GM21825 (cell line): ENCODE measurements at regions not wholly inside any gene's neighbourhood (a gene's known extent, or its start where the extent isn't known, plus 50 kb on each side); places are given as distances from the start of the nearest gene placed in this dataset.
"Not testable (repeated sequence)": the region's sequence is repeated elsewhere in the genome, so short reads cannot be mapped to it uniquely, and the experiment has no call there.

Experiments used
- ATAC-seq: cut with Tn5 transposase; IDR thresholded peaks from one replicate; pipeline ENCODE4 v1.9.1; 2021; ENCODE audit warnings: mild to moderate bottlenecking, moderate library complexity; ENCODE audit not compliant: unreplicated experiment

DNA sequence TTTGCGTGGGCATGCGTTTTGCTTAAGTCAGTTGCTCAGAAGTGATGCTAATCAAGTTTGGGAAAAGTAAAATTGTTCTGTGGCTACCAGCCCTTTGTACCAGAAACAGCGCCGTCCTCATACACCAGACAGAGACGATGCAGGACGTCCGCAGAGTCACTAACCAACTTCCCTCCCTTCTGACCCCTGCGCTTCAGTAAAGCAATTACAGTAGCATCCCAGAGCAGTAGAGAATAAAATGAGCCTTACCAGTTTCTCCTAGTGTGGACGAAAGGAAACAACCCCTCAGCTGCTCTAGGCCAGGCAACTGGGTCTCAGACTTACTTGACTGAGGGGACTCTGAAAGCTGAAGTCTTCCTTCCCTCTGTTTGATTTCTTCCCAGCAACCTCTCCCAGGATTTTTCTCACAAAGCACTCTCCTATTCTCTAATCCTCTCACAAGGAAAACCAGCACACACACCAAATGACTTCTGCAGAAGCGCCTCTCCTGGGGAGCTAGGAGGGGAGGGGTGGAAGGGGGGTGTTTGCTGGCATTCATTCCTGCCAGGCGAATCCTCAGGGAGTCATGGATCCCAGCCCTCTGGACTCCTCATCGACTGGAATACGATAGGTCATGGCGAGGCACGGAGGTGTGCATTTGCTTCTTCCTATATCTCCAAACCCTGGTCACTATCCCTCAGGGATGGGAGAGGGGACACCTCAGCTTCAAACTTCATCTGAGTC, 56.0 kb upstream of the MID1 start:
- no peak for ATAC-seq

DNA sequence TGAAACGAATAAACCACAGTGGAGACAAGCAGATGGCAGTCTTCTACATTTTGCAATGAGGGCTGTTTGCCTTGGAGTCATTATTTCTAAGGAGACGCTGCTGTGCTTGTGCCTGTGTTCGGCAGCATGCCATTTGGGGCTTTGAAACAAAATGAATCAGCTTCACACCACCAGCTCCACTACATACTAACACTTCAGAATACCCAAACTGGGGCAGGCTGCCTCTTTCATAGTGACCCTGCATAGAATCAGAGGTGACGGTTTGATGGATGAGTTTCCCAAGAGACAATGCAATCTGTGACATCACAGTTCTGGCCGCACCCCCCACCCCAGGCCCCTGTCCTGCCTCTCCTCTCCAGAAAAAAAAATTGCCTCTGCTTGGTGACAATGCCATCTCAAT, 57.1 kb upstream of the MID1 start:
- no peak for ATAC-seq

DNA sequence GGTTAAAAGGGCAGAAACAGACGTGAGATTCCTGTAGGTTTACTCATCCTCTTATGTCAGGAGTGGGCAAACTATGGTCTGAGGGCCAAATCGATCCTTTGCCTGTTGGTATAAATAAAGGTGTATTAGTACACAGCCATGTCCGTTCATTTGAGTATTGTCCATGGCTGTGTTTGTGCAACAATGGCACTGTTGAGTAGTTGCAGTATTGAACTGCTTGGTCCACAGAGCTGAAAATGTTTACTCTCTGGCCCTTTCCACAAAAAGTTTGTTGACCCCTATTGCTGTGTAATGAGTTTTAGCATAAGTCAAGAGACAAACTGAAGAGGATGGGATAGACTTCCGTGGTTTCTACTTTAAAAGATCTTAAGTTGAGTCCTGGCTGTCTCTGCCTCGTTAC, 59.0 kb upstream of the MID1 start:
- ATAC-seq = no peak

DNA sequence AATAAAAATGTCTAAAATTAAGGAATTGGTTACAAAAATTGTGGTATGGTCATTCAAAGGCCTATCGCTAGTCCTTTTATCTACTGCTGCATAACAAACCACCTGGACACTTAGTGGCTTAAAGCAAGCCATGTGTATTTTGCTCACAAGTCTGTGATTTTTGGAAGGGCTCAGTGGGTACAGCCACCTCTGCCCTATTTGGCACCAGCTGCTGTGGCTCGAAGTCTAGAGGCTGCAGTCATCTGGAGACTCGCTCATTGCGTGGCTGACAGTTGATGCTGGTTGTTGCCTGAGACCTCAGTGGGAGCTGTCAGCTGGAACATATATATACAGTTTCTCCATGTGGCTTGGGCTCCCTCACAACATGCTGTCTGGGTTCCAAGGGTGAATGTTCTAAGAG, 60.8 kb upstream of the MID1 start:
- ATAC-seq = no peak

DNA sequence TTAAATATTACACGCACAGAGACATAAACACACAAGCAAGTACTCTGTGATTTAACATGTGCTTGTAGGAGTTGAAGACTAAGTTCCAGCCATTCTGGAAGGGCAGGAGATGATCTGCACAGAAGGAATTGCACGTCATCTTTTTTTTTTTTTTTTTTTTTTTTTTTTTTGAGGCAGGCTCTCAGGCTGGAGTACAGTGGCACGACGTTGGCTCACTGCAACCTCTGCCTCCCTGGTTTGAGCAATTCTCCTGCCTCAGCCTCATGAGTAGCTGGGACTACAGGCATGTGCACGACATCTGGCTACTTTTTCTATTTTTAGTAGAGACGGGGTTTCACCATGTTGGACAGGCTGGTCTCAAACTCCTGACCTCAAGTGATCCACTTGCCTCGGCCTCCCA, 63.2 kb upstream of the MID1 start:
- not testable (repeated sequence) for ATAC-seq

DNA sequence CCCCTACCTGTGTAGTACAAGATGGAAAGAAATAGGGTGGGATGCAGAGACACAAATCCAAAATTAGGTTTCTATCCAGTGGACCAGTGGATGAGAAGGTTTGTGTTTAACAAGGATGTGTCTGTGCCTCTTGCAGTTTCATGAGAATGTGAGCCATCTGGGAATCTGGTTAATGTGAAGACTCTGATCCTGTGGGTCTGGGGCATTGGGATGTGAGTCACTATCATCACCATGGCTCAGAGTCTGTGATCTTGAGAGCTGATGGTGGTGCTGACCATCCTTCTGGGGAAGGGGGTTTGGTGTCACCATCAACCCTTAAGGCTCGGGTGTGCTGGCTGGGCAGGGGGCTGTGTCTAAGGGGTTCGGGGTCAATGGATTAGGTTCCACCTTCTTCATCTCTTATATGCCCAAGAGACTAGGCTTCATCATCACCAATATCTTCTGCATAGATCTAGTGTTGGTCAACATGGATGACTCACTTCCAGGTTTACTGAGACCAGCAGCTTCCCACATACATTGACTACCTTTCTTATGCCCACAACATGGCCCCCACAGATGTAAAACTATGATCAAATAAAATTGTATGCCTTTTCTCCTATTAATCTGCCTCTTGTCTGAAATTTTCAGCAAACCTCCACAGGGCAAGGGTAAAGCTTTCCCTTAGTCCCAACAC, 65.7 kb upstream of the MID1 start:
- no peak for ATAC-seq

DNA sequence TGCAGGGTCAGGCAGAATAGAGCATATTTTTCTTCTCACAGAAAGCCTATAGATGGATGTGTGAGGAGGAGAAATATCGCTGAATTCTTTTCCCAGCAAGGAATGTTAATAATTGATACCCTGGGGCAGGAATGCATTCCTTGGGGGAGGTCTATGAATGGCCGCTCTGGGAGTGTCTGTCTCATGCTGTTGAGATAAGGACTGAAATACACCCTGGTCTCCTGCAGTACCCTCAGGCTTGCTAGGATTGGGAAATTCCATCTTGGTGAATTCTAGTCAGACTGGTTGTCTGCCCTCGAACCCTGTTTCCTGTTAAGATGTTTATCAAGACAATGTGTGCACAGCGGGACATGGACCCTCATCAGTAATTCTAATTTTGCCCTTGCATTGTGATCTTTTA, 71.4 kb upstream of the MID1 start:
- not testable (repeated sequence) for ATAC-seq

DNA sequence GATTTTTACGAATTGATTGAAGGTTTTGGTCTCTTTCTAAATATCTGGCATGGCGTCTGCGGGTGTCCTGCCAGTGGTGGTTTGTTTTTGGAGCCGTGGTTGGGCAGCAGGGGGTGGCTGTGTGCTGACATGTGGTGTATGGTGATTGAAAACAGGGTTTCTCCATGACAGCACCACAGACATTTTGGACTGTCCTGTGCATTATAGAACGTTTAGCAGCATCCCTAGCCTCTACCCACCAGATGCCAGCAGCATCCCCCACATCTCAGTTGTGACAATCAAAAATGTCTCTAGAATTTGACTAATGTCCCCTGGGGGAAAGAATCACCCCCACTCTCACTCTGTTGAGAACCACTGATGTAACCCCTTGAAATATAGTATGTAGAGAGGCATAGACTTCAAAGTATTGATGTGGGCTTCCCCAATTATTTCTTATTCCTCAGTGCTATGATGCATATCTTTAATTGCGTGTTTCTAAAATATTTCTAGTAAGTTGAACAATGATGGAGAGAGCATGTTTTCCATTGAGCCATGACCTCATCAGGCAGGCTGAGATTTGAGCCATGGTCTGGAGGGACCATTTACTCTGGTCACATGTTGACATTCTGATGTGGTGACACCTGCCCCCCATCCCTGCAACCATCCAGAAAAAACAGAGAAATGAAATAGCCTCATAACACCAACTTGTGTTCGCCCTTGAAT, 77.4 kb upstream of the MID1 start:
- no peak for ATAC-seq

DNA sequence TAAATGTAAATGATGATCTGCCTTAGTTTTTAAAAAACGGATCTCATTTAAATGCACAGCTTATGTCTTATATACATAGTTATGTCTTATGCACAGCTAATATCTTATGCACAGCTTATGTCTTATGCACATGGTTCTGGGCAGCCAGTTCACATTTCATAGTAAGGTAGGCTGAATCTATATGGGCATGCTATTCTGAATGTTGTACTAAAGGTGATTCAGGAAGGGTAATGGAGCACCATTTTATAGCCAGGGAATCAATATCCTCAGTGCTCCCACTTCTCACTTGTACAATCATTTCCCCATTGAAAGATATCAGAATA, 77.9 kb upstream of the MID1 start:
- no peak for ATAC-seq

DNA sequence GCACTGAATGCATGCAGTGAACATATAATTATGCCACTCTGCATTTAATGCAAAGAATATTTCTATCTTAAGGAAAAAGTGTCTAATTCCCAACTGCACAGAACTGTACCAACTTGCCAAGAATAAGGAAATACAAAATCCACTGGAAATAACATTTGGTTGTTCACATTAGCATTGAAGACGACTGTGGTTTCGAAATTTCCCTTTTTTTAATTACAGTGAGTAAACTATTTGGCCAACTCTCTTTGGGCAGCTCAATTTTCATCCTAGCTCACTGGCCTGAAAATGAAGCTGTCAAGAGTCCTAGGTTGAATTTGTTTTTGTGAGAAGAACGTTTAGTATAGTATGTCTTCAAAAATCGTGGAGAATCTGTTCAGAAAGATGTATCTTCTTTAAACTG, 81.6 kb upstream of the MID1 start:
- no peak for ATAC-seq

DNA sequence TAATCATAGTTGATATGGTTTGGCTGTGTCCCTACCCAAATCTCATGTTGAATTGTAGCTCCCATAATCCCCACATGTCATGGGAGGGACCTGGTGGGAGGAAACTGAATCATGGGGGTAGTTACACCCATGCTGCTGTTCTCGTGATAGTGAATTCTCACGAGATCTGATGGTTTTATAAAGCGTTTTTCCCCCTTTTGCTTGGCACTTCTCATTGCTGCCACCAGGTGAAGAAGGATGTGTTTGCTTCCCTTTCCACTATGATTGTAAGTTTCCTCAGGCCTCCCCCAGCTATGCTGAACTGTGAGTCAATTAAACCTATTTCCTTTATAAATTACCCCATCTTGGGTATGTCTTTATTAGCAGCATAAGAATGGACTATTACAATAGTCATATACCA, 86.0 kb upstream of the MID1 start:
- ATAC-seq = not testable (repeated sequence)

DNA sequence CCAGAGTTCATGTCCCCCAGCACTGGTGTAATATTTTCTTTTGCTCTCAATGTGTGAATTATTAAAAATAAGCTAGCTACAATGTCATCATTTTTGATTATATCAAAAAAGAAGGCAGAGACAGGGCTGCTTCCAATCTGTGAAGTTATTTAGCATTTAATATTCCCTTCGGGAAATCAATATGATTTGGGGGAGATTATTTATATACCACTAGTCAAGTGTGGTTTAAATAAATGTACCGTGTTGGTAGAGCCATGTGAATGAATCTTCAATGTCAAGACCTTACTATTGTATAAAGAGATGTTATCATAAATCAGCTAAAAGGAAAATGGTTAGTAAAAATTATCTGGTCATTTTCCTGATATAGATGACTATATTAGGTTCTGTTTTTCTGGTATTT, 87.4 kb upstream of the MID1 start:
- no peak for ATAC-seq

DNA sequence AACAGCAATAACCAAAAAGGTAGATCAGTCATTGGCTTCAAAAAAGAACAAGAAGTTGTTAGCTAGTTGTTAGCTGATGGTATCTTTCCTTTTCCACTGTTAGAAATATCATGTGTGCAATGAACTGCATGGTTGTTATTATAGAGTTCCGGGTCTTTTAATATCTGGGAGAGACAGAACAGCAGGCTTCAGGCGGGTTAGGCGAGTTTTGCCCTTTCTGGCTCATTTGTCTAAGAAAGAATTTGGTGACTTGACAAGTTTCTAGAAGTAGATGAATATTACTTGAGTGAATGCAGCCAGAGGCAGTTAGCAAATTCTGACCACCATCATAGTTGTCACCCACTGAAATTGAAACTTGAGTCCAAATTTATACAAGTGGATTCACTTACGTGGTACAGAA, 88.9 kb upstream of the MID1 start:
- ATAC-seq = no peak

DNA sequence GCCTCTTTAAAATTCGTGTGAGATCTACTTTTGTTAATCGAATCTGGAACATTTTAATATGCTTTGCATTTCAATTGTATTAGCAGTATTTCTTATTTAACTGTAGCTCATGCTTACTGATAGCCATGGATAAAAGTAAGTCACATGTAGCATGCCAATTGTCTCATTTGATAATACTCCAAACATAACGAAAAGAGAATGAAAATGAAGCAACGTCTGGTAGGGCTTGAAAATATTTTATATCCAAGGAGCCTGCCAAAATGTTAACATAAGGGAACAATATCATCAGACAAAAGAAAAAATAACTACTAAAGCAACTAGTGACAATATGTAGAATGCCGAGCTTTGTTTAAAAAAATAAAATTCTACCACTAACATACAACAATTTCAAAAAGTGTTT, 94.1 kb upstream of the MID1 start:
- no peak for ATAC-seq

DNA sequence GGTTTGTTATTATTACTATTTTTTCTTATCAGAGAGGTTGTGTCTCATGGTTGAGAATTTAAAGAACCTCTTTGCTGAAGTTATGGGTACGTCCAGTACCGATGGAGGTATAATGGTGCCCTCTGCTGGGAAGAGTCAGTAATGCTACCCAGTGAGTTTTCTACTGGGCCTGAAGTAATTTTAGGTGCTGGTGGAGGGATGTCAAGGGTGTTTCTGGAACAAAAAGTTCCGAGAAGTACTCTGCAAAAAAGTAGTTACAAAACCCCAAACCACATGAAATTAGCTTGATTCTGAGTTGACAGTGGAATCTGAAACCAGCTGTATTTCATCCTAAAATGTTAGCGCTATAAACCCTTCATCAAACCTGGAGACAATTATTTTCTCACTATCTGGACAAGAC, 102.5 kb upstream of the MID1 start:
- no peak for ATAC-seq

DNA sequence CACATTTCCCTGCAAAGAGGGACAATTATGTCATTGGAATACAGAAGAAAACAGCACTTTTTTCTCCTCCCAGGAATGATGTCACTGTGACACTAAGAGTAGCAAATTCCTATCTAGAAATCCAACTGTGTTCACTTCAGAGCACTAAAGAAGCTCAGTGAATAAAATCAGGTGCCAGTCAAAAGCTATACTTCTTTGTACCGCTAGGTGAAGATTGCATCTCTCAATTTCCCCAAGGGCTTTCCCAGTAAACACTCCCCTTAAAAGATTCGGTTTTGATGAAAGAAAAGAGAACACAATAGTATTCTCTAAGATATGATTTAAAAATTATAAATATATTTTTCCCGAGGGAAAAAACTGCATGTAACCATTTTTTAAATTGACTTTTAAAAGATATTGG, 104.7 kb upstream of the MID1 start:
- ATAC-seq = no peak

DNA sequence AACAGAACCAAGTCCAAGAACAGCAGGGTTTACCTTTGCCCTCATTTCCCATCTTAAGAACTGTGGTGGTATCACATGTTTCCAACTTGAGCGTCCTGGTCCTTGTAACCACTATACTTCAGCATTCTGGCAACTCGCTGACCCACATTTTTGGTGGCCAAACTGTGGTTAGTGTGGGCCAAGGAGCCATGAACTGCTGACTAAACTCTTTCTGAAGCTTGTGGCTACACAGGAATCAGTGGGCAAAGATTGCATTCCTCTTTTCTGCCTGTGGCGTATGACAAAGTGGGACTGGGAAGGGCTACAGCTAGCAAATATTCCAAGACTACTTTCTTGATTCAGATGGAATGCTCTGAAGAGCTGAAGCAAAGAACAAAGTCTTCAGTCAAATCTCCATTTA, 106.3 kb upstream of the MID1 start:
- no peak for ATAC-seq

DNA sequence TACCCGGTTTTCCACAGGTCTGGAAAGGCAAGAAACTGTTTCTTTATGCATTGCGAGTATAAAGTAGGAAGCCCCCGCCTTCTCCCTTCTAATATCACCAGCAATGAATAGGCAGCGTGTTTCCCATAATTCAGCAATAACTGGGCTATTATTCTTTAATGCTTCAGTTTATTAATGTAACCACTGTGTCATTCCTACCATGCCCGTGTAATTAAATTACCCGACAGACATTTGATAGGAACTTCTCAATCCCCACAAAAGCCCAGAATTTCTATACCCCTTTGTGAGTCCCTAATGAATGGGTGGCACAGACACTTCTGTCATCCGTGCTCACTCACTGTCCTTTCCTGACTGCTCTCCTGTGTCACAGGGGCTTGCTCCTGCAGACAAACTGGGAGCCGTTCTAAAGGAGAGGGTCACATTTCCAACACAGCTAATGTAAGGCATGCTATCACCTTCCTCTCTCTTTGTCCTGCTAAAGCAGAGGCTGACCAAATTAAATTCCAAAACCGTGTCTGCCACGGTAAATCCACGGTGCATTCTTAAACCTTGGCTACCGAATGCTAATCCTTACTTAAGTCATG, 108.5 kb upstream of the MID1 start:
- no peak for ATAC-seq

DNA sequence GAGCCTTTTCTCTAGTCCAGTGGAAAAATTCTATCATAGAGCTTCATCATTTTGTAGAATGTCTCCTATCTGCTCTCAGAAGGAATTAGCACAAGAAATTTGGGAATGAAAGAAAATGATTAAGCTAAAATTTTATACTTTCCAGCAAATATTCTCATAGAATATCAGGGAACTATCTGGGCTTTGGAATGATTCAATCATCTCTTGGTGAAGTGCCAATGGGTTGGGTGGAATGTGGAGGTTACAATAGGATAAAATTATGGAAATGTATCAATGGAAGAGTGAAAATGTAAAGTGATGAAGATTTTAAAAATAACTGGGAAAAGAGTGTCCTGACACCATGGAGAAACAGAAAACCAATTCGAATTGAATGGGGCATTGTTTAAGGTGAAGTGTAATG, 119.0 kb upstream of the MID1 start:
- no peak for ATAC-seq

DNA sequence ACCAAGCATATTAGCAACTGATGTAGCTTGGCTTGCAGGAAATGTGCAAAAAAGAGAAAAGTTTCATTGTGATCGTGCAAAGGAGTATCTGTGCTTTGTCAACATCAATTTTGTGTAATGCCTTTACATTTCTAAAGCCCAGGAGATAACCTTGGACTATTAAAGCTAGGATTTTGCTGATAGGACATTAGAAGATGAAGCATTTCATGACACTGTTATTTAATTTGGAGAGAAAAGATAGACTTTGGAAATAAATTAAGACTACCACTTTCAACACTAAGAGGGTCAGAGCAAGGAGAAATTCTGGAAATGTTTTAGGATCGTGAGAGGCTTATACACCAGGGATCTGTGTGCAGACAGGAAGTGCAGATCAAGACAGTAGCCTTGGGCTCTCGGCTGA, 120.6 kb upstream of the MID1 start:
- ATAC-seq = no peak

DNA sequence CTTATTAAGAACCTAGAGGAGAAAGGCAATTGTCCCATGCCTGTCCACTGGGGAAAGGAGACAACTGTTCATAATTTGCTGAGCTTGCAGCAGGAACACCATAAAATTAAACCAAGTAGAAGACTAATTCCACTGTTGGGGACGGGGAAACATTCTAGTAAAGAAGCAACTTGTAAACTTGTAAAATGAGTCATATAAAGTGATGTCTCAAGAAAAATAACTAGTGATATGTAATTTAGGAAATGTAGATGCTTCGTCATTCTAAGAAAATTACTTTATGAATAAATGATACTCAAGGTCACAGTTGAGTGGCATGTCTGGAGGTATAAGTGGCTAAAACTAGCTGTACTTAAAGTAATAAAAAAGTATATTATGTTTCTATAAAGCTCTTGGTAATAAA, 121.2 kb upstream of the MID1 start:
- no peak for ATAC-seq

DNA sequence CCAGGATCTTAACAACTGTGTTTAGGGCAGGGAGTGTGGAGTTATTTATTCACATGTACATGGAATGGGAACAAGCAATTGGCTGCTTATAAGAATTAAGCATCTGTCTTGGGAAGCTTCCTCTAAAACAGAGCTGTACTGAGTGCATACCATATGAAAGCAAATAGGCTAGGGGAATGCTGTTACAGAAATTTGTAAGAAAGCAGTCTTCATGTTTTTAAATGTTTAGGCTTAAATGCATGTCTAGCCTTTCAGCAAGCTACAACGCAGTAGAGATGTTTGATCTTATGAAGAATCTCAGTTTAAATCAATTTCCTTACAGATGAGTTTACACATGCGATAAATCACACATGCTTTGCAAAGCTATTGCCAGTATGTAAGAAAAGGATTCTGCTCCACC, 123.1 kb upstream of the MID1 start:
- no peak for ATAC-seq
